NCI-H1694 (cell line): ENCODE measurements at regions not wholly inside any gene's neighbourhood (a gene's known extent, or its start where the extent isn't known, plus 50 kb on each side); places are given as distances from the start of the nearest gene placed in this dataset.

Experiments used
- DNase-seq: peaks from one replicate; lab custom pipeline; 2025; lab: John Stamatoyannopoulos, UW

DNA sequence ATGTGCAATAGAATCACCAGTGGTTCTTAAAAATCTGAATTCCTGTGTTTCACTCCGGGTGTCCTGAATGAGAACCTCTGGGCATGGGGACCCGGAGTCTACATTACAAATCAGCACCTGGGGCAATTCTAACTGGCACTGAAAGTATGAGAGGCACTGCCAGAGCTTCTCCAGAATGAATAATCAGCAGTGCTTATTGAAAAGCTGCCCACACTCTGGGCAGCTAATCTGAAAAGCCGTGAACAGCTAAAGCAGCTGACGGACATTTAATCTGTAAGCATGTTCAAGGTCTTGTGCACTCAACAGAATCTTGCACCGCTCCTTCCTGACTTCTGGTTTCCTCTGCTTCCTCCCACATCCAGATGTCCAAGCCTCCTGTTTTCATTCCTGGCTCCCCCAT is 113.3 kb upstream of the KIF5B start:
- no peak for DNase-seq

DNA sequence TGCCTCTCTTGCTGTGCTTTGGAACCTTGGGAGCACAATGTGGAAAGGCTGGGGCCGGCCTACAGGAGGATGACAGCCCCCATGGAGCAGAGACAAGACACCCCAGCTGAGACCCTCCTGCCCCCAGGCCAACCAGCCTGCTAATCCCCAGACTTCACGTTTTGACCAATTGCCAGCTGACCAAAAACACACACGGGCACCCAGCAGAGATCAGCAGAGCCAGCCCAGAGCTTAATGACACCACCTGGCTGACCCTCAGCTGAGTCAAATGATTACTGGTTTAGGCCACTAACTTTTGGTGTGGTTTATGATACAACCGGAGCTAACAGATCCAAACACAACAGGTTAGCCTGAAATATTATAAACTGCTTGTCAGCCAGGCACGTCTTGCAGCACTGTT is 111.2 kb upstream of the KIF5B start:
- DNase-seq, result no peak

DNA sequence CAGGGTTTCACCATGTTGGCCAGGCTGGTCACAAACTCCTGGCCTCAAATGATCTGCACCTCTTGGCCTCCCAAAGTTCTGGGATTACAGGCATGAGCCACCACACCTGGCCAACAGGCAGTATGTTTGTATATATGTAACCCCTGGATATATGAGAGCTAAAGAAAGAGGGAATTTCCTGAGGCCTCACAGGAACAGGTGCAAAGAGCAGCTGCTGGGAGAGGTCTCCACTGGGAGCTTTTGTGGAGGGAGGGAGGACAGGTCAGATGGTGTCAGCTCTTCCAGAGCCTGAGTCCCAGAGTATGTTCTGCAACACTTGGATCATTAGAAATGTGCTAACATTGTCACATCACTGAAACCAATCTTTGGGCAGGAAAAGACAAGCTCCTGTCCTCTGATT is 110.1 kb upstream of the KIF5B start:
- no peak for DNase-seq

DNA sequence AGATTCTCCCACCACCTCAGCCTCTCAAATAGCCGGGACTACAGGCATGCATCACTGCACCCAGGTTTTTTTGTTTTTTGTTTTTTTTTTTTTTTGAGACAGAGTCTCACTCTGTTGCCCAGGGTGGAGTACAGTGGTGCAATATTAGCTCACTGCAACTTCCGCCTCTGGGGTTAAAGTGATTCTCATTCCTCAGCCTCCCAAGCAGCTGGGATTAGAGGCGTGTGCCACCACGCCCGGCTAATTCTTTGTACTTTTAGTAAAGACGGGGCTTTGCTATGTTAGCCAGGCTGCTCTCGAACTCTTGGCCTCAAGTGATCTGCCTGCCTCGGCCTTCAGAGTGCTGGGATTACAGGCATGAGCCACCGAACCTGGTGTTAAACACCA is 107.5 kb upstream of the KIF5B start:
- no peak for DNase-seq

DNA sequence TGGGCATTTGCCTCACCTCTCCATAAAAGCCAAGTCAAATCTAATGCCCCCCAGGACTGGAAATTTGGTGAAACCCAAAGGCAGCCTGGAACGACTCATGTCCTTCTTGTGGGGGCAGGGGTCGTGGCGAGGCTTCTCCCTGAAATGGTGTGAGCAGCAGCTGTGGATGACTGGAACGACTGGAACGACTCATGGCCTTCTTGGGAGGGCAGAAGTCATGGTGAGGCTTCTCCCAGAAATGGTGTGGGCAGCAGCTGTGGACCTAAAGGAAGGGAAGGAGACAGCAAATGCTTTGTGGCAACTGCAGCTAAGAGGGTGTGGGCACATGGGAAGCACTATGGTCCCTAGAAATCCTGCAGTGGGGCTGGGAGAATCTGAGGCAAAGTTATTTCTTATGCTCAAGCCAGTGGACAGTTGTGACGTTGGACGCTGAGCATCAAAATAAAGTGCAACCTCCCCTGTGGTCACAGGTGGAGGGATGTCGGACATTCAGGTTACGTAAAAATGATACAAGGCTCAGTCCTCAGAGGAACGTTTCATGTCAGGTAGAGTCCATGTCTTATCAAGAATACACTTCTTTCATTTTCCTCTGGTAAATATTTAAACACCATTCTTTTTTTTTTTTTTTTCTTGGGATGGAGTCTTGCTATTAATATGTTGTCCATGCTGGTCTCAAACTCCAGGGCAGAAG is 107.0 kb upstream of the KIF5B start:
- DNase-seq, result no peak

DNA sequence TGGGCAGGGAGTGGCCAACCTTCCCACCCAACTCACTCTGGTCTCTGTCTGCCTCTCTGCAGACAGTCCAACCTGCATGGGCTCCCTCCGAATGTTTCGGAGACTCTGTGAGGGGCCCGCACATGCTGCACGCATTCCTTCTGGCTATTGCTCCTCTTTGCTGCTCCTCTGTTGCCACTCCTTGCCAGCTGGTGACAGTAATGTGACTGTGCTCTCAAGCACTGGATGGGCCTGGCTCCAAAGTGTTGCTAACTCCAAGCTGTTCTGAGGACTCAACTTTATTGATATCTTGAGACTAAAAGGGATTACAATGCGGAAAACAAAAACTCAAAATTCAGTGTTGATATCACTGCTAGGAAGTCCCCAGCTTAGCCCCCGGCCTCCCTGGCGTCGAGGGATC is 105.4 kb upstream of the KIF5B start:
- DNase-seq, result no peak

DNA sequence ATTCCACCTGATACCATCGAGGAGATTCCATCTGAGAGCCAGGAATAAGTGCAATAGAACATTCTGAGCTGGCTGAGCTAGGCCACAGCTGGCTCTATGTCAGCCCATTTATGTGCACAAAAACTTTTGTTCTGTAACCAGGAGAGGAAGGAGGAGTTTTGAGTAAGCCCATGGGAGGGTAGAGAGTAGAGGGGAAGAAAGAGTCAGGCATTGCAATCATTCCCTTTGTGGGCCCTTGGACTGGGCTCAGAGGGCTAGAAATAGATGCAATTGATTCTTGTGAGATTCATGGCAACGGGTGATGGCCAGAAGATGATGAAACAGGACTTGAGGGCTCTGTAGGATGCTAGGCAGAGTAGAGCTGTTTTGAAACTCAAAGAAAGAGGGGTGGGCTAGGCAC is 104.6 kb upstream of the KIF5B start:
- no peak for DNase-seq

DNA sequence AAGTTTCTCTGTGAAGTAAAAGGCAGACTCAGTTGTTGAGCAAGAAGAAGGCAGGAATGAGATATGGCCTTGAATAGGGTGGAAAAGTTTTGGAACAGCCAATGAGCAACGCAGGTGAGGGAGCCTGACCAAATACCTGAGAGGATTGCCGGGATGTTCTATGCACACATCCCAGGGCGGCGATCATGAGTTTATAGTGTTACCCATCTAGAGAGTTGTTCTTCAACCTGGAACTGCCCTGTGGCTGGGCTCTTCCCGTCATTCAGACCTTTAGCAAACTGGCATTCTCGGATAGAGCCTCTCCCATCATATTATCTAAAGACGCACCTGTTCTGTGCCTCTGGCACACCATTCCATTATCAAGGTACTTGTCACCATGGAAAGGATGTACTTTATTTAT is 103.0 kb upstream of the KIF5B start:
- DNase-seq, result no peak

DNA sequence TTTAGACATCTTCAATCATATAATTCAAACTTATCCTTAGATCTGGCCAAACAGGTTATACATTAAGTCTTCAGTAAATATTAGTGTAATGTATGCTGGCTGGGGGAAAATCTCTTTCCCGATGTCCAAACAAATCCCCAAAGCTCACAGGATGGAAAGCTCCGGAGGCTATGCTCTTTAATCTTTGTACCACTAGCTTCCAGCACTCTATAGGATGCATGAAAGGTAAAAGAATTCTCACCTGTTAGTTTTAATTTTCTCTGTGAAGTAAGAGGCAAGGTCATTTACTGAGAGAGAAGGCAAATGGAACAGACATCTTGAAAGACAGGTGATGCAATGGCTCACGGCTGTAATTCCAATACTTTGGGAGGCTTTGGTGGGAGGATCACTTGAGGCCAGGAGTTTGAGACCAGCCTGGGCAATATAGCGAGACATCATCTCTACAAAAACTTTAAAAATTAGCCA is 99.8 kb upstream of the KIF5B start:
- DNase-seq, result no peak

DNA sequence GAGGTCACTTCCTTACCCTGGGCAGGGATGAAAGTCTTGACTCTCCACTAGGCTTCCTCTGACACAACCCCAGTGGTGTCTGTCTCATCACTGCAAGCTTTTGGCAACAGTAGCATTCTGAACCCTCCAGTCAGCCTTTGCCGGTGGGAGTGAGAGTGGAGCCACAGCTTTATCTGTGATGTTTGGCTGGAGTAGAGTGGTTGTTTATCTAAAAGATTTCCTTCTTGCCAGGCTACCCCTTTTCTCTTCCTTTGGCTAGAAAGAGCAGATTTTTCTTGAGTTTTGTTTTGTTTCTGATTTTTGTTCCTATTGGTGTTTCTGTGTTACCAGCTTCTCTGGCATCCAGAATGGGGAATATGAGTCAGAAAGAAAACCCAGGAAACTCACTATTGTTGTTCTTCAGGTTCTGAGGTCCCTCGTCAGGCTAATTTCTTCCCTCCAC is 98.9 kb upstream of the KIF5B start:
- no peak for DNase-seq

DNA sequence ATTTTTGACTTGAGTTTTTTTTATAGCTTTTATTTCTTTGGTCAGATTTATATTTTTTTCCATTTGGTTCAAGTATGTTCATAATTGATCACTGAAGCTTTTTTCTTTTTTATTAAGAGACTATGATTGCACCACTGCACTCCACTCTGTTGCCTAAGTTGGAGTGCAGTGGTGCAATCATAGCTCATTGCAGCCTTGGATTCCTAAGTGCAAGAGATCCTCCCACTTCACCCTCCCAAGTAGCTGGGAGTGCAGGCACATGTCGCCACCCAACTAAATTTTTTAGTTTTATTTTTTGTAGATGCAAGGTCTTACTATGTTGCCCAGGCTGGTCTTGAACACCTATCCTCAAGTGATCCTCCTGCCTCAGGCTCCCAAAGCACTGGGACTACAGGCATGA is 97.7 kb upstream of the KIF5B start:
- DNase-seq, result no peak

DNA sequence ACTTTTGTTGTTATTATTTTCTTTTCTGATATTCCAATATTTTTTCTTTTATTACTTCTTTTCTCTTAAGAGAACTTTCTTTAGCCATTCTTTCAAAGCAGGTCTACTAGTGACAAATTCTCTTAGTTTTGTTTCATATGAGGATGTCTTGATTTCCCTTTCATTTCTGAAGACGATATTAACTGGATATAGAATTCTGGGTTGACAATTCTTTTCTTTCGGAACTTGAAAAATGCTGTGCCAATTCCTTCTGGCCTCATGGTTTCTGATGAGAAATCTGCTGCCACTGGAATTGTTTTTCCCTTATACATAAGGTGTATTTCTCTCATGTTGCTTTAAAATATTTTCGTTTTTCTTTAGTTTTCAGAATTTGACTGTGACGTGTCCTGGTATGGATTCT is 97.0 kb upstream of the KIF5B start:
- DNase-seq, result no peak

DNA sequence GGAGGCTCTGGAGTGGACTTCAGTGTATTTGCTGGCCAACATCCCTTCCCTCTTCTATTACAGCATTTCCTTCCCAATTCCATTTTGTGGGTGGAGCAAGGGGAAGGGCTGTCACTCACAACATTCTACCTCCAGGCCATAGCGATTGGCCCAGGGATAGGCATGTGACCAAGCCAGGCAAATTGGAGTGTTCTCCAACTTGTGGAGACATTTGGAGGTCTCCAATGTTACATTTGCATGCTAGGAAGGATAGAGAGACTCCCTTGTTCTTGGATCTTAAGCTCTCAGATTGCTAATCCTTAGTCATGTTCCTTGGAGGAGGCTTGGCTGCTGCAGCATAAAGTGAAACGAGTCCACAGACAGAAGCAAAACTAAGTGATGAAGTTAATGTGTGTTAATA is 95.6 kb upstream of the KIF5B start:
- DNase-seq, result no peak

DNA sequence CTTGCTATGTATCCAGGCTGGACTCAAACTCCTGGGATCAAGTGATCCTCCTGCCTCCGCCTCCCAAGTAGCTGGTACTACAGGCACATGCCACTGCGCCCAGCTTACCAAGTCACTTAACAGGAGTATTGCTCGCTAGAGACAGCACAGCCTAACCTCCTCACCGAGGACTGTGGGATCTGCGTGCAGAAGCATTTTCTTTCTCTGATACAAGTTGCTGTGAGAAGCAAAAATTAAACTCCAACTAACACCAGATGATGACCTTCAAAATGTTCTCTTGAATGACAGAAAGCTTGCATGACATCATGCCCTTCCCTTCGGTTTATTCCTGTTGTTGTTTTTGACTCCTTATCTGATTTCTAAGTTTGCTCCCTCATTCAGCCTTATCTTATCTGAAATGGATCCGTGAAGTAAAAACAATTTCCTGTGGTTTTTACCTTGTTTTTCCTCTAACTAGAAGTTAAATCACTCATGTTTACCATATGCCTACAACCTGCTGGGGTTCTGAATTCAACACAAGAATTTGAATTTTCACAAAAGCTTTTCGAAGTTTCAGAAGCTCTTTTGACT is 94.4 kb upstream of the KIF5B start:
- no peak for DNase-seq

DNA sequence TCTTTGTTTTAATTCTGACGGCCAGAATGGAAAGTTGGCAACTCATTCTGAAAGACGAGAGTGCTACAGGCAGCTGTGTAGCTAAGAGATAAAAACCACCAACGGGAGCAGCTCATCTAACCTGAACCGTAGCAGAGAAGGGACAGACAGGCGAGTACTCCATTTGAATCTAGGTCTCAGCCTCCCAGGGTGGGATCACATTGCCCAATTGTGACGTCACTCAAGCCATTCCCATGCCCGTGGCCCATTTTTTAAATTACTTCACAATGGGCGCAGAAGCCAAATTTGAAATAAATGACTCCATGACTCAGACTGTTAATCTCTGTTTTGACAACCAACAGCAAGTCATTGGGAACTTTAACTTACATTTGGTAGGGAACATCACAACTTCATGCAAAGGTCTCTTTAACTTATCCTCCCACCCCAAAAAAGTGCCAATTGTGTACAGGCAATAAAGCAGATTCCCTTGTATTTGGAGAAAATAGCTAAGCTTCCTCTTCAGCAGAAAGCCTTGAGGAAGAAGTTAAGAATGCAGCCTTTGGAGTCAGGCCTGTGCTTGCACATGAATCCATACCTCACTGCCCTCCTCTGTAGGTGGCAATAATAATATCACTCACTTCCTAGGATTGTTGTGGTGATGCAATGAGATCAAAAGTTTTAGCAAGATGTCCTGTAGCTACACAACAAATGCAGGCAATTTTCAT is 93.2 kb upstream of the KIF5B start:
- DNase-seq, result no peak

DNA sequence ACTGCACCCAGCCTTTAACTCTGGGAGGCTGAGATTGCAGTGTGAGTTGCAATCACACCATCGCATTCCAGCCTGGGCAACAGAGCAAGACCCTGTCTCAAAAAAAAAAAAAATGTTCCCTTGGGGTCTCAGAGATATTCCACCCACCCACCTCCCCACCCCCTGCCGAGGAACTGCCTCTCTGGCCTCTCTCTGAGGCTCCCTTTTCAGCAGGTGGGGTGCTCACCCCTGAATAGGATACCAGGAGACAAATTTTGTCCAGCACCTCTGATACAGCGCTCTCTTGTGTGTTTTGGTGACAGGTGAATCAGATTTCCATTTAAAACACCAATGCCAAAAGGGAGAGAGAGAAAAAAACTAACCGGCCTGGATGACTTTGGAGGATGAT is 92.6 kb upstream of the KIF5B start:
- no peak for DNase-seq

DNA sequence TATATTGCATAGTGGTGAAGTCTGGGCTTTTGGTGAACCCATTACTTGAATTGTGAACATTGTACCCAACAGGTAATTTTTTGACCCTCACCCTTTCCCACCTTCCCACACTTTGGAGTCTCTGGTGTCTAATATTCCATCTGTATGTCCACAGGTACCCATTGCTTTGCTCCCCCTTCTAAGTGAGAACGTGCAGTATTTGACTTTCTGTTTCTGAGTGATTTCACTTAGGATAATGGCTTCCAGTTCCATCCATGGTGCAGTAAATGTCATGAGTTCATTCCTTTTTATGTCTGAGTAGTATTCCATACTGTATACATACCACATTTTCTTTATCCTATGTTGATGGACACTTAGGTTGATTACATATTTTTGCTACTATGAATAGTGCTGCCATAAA is 91.5 kb upstream of the KIF5B start:
- DNase-seq, result no peak

DNA sequence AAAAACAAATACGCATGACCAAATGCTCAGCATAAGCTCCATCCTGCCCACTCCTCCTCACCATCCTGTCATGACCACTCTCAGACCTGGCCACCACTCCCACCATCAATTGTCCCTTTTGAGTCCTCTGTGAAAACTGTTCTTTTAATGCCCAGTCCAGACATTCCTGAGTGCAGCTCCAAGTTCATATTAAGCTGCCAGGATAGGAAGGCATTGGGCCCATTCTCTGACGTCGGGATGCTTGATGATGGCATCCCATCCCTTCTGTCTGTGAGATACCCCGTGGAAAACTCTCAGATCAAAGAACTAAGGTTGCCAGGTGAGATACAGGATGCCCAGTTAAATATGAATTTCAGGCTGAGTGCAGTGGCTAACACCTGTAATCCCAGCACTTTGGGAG is 89.9 kb upstream of the KIF5B start:
- DNase-seq, result no peak

DNA sequence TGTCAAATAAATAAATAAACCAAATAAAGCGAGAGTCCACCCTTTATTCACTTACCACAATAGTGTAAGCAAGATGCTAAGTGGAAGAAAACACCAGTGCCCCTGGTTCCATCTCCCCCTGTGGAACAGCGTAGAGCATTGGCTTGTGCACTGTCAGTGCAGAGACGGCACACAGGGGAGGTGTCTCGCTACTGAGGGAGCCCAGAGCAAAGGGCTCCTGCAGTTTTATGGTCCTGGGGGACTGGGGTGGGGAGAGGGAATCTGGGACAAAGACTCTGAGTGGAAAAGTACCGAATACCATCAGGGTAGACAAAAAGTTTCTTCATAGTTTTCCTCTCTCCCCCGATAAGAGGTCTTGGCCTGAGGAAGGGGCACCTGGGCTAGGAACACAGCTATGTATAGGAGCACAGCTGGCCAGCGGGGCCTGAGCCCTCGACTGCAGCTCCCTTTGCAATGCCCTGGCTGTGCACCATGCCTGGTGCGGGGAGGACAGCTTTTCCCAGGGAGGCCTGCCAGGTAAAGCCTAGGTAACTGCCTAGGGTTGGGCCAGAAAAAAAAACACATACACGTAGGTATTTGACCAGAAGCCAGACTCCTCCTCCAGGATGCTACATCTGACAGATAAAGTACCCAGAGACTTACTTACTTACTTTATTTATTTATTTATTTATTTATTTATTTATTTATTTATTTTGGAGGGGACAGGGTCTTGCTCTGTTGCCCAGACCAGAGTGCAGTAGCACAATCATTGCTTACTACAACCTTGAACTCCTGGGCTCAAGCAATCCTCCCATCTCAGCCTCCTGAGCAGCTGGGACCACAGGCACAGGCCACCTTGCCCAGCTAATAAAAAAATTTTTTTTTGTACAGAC is 88.8 kb upstream of the KIF5B start:
- no peak for DNase-seq

DNA sequence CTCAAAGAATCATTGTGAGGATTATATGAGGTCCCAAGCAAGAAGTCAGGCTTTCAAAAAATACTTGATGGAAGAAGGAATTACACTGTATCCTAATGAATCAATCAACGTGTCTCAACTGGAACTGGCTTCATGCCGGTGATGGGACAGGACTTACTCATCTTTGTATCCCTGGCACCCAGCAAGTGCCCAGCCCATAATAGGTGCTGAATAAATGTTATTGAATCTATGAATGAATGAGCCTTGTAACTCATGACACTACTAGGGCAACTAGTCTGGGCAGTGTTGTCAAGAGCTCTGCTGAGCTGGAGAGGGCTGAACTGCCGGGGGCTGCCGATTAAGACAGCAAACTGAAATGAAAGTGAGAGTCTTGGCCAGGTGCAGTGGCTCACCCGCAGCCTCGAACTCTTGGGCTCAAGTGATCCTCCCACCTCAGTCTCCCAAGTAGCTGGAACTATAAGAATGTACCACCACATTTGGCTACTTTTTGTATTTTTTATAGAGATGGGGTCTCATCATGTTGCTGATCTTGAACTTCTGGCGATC is 87.2 kb upstream of the KIF5B start:
- DNase-seq, result no peak

DNA sequence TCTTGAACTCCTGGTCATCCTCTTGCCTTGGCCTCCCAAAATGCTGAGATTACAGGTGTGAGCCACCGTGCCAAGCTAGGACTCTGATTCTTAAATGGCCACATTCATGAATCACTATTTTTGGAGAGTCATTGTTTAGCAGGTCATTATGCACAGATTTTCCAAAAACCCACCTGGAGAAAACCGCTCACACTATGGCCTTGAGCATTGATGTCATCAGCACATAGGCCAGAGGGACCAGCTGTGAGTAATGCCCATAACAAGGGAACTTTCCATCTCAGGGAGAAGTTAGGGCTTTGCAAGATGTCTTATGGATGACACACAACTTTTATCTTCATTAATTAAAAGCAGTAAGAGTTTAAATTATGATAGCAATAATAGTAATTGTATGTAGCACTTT is 86.4 kb upstream of the KIF5B start:
- no peak for DNase-seq
